GM18517 (cell line): ENCODE measurements at regions not wholly inside any gene's neighbourhood (a gene's known extent, or its start where the extent isn't known, plus 50 kb on each side); places are given as distances from the start of the nearest gene placed in this dataset.
A peak's percentile ranks its signal among the peaks of the same experiment; 100 is the strongest.

Source experiments
- ATAC-seq: cut with Tn5 transposase; IDR thresholded peaks from one replicate; pipeline ENCODE4 v1.9.1; 2021; ENCODE audit warnings: mild to moderate bottlenecking, moderate library complexity; ENCODE audit not compliant: unreplicated experiment

DNA sequence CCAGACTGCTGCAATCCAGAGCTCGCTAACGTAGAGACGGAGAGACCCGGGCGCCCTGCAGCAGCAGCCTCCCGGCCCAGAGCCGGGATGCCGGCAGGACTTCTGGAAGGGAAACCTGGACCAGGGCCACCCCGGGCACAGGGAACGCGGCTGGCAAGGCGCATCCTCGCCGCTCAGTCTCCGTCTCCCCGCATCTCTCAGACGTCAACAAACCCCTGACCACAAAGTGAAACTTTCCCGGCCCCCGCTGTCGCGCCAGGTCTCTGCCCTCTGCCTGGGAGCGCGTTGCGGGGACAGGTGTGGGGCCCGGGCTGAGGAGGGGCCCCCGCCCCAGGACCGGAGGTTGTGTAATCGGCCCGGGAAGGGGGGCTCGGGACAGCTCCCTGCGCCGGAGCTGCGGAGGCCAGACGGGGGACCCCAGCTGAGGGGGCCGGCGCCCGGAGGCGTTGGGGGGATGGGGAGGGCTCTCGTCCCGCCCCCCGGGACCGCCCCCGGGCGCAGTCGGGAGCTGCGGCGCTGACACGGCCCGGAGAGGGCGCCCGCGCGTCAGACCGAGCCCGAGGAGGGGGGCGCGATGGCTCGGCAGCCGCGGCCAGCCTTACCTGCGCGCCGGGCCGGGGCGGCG, 116.6 kb upstream of the HIVEP3 start:
- peak; percentile 50 for ATAC-seq

DNA sequence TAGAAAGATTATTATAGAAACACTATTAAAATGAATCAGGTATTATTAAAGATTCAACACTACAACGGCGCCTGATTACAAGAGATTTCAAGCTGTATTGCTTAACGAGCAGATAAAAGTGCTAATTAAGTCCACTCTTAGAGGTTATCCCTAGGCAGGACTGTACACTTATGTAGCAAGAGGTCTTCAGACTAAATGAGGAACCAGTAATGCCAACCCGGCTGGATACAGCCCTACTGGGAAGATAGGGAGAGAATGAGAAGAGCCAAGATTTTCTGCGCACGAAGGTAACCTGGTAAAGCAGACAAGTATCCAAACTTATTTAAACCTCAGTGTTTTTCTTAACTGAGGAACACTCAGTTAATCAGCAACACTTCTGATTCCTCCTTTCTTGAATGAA, 115.7 kb upstream of the HIVEP3 start:
- no peak for ATAC-seq

DNA sequence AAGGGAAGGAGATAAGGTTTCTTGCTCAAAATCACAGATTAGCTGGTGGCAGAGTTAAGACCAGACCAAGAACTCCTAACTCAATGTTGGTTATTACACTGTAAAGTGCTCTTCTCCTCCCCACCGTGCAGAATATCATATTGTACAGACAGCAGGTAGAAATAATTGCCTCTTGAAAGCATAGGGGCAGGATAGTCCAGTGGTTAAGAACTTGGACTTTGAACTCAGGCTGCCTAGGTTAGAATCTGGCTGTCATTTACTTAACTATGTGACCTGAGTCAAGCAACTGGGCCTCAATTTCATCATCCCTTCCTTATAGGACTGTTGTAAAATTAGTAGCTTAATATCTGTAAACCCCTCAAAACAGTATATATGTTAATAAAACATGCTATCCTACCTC, 114.9 kb upstream of the HIVEP3 start:
- ATAC-seq = no peak

DNA sequence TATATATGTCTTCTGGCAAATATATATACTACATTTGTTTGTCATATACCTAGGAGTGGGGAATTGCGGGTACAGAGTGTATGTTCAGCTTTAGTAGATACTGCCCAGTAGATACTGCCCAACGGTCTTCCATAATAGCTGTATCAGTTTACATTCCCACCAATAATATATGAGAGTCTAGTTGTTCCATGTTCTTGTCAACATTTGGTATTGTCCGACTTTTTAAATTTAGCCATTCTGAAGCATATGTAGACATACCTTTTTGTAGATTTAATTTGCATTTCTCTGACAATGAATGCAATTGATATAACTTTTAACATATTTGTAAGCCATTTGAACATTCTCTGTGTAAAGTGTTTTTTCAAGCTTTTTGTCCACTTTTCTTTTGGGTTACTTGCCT, 99.0 kb upstream of the HIVEP3 start:
- ATAC-seq = no peak

DNA sequence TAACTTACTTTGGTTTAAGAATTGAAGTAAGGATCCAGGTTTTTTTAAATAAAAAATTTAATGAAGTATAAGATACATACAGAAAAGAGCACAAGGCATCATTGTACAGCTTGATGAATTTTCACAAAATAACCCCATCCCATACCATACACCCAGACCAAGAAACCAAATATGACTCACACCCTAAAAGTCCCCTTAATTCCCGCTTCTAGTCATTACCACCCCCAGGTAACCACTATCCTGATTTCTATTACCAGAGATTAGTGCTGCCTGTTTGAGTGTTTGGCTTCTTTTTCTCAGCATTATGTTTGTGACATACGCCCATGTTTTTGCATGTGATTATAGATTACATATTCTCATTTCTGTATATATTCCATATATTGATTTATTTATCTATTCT, 98.5 kb upstream of the HIVEP3 start:
- ATAC-seq = peak; percentile 53

DNA sequence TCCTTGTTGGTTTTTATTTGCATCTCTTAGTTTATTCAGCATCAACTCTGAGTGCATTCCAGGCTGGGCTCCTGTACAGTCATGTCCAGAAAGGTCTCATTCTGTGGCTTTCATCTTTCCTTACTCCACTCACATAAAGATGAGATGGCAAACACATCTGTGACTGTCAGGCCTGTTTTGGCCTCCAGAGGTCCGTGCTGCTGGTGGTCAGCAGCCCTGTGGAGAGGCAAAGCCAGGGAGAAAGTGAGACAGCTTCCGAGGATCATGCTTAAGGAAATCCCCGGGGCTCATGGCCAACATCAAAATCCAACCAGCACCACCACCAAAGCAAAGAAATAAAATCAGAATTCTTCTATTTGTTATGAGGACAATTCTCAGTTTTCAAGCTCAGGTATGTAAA, 96.1 kb upstream of the HIVEP3 start:
- ATAC-seq = no peak

DNA sequence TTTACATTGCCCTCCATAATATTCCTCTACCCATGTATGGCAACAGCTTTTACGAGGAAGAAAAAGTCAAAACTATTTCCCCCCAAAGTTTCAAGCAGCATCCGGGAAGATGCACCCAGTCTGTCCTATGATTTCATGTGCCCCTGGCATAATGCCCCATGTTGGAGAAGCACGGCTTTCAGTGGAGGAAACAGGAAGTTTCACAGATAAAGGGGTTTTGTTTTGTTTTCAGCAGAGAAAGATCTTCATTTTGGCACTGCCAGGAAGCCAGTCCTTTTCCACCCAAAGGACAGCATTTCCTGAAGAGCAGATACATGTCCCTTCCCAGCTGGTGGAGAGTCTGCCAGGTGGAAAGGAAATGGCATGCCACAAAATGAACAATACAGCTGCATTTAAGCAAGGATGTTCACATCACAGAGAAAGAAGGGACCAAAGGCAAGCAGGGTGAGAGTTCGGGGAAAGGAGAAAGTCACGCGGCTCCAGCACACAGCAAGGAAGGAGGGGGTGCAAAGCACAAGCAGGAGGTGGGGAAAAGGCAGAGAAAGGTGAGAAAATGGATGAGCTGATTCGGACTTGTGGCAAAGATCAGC, 95.3 kb upstream of the HIVEP3 start:
- no peak for ATAC-seq

DNA sequence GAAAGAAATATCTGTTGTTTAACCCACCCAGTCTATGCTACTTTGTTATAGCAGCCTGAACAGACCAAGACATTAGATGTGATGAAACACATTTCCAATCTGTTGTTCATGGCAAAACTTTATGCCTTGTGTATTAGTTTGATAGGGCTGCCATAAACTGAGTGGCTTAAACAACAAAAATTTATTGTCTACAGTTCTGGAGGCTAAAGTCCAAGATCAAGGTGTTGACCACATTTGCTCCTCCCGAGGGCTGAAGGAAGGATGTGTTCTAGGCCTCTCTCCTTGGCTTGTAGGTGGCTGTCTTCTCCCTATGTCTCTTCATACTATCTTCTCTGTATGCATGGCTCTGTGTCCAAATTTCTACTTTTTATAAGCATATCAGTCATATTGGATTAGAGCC, 94.1 kb upstream of the HIVEP3 start:
- ATAC-seq = no peak

DNA sequence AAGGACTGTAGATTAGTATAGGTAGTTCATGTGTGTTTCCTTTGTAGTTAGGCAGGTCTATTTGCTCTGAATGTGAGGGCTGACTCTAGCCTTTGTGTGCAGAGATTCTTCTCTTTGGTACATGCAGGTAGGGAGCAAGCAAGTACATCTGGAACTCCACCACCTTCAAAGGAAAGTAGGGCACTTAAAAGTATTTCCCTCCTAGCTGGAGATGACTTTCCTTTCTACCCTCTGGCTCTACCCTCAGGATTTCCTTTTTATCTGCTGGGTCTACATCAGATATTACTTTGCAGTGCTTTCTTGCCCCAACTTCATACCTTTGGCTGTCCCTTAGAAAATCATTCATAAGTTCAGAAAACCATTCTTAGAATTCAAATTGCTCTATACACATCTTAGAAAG, 91.7 kb upstream of the HIVEP3 start:
- no peak for ATAC-seq

DNA sequence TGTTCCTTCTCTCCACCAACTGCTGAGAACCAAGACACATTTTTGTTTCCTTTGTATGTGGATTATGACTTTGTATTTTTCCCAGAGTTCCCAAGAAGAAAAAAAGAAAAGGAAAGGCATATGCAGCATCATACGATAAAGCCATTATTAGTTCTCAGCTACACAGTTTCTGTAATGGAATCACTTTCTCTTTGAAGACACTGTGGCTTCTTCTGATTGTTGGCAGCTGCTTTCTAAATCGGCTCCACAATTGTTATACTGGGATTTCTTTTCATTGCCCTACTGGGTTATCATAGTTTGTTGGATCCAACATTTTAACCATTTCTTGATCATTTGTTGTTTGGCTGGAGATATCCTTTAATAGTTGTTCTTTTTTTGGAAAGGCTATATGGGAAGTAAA, 89.5 kb upstream of the HIVEP3 start:
- no peak for ATAC-seq

DNA sequence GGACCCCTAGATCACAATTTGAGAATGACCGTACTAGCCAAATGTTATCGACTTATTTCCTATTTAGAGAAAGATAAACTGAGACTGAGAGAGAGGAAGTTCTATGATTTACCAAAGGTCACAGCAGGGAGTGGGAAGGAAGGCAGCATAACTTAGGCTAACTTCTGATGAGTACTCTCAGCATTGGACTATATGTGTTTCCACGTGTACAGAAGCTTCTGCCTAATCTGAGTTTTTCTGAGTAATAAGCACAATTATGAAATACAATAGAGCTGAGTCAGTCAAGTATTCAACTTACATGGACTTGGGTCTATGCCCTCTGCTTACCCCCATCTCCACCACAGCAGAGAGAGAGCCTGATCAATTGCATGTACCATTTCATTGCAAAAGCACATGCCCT, 88.1 kb upstream of the HIVEP3 start:
- ATAC-seq = no peak

DNA sequence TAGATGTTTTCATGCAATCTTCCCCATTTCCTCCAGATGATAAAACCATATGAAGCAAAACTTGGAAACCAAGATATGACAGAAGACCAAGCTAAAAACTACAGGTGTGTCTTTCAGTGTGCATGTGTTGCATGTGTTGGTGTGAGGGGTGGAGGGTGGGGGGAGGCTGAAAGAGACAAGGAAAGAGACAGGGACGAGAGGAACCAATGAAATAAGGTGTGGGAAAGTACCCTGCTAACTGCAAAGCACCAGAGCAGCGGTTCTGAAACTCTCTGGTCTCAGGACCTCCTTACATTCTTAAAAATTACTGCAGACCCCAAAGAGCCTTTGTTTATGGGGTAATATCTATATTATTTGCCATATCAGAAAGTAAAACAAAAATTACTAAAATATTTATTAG, 87.4 kb upstream of the HIVEP3 start:
- no peak for ATAC-seq

DNA sequence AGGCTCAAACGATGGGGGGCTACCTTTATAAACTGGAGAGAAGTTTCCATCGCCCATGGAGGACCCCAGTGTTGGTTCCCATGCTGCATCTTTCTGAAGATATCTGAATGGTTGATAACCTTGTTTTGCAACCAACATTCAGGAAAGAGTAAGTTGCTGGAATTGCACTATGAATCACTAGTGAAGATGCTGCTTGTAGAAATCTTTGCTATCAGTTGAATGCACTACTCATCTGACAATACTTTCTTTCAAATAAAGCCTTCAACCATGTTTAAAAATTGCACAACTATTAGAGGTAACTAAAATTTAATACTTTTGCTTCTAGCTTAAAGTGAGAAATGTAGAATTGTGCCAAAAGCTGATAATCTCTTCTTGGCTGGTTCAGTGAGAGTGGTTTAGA, 86.8 kb upstream of the HIVEP3 start:
- no peak for ATAC-seq

DNA sequence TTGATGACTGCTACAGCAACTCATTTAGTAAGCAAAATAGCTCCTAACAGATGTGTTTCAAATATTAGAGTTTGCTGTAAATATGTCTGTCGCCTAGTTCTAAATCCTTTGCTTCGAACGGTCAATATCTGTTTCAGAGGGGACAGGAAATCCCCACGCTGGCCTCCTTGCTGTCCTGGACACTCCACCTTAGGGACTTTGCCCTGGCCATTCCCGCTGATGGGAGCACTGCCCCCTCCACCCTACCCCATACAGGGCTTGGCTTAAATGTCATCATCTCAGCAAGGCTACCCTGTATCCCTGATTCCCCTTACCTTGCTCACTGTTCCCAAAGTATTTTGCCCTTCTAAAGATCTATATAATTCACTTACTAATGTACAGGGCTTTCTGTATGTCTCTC, 86.1 kb upstream of the HIVEP3 start:
- ATAC-seq = no peak

DNA sequence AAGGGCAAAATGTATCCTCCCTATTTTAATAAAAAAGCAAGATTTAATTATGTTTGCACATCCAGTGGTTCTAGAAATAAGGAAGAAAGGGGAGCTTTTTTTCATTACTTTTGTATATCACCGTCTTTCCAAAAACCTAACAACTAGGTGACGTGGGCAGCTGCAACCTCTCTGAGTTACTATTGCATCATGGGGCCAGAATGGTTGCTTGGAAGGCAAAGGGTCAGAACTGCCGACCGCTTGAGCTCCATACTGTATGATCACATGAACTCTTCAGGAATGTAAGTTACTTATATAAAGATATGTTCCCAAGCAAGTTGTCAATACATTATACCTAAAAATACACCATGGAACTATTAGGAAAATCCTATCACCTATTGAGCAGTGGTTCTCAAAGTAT, 85.6 kb upstream of the HIVEP3 start:
- ATAC-seq = no peak

DNA sequence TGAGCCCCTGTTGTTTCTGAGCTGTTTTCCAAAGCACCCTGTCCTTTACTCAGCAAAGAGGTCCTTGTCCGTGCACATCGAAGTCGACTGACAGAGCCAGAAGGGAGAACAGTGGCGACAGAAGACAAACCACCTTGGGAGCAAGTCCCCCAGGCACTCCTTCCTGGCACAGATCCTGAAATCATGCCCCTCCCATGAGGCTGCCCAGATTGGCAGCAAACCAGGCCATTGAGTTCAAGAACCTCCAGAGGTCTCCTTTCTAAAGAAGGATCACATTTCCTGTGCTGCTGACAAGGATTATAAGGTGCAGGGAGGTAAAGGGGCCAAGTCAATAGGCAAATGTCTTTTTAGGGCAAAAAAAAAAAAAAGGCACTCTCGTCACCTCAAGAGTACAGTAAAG, 84.7 kb upstream of the HIVEP3 start:
- no peak for ATAC-seq

DNA sequence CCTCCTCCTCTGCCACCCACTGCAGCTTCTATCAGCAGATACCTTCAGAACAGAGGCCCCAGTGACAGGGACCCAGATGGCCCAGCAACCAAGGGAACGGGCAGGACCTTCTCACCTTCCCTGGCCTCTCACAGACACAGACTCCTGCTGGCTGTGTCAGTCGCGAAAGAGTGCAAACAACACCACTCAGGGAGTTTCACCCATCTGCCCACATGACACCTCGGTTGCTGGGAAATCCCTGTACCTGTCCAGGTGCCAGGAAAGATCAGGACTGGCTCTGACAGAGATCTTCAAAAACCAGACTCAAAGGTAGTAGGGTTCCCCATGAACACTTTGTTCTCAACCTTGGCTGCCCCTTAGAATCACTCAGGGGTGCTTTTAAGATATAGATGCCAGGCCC, 83.5 kb upstream of the HIVEP3 start:
- ATAC-seq = no peak

DNA sequence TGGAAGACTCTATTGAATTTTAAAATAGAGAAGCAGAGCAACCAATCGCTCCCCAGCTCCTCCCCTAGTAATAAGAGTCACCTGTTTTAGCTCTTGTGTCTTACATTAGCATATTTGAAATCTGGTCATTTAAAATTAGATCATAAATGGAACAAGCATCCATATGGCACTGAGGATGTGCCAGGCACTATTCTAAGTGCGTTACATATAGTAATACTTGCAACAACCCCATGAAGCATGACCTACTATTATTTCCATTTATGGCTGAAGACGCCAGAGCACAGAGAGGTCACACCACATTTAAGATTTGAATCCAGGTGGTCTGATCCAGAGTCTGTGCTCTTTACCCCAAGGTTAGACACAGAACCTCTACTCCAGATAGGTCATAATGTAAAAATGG, 82.0 kb upstream of the HIVEP3 start:
- no peak for ATAC-seq

DNA sequence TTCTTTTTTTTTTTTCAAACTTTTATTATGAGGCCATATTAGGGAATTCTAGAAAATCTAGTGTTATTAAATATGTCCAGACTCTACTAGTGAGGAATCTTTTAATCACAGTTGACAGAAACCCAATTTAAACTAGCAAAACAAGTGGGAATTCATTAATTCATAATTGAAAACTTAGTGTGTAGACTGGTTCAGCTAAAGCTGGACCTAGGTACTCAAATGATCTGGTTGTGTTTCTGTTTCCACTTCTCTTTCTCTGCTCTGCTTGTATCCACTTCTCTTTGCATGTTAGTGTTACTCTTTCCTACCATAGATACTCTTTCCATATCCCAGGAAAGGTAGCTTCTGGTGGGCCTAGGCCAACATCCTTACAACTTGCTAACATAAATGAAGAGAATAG, 81.2 kb upstream of the HIVEP3 start:
- no peak for ATAC-seq

DNA sequence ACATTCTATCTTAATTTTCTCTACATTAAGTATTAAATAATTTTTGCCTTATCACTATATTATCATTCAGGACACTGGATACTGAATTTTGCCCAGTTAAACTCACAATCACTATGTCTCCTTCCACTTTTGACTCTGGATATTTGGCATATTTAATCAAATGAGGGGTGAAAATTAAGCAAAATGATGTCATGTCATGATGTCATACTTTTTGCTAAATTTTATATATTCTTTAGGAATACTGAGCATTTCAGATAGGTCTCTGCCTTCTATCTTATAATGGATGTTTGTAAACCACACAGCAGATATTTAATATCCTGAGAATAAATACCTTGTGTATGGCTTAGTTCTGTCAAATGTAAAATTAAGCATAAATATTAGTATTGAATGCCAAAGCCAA, 79.5 kb upstream of the HIVEP3 start:
- no peak for ATAC-seq

DNA sequence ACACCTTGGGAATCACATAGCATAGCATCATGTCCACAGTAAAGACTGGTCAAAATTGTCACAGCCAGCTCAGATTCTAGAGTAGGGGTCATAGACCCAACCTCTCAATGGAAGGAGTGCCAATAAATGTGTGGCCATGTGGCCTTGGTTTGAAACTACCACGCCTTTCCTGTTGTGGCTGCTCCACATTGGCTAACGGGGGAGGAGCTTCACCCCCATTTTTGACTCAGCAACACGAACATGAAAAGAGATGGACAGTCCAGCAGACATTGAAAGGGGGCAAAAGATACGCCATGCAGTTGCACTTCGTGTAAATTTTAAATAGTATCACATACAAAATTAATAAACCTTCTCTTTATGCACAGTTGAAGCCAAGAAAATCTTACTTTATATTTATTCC, 78.4 kb upstream of the HIVEP3 start:
- ATAC-seq = no peak

DNA sequence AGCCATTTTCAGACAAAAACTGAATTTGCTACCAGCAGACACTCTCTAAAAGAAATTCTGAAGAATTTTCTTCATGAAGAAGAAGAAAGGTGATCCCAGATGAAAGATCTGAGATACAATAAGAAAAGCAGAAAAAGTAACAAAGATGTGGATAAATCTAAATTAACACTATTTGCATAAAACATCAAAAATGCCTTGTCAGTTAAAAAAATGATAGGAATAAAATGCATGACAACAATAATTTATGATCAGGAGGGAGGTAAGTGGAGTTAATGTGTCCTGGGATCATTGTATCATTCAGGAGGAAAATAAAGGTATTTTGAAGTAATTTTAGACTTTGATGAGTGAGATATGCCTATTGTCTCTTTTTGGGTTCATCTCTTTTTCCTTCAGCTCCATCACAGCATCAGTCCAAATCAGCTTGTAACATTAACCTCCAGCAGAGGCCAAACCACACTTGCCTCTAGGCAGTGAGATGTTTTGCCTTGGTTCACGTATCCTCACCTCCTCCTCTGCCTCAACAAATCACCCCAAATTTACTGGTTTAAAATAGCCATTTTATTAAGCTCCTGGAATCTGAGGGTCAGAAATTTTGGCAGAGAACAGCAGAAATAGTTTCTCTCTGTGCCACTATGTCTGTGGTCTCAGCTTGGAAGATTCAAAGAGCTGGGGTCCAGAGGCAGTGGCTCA, 76.9 kb upstream of the HIVEP3 start:
- ATAC-seq = no peak
